ENCODE measurements at regions not wholly inside any gene's neighbourhood (a gene's known extent, or its start where the extent isn't known, plus 50 kb on each side); places are given as distances from the start of the nearest gene placed in this dataset.

GRCh38 chr3:89964347-89964746 is 856.9 kb downstream of the EPHA3 start:
- H3K4me3 ChIP-seq (replicated peaks; ENCODE audit: insufficient read depth, low read length): no peak overlapping the region
- no peaks in the 10 kb centered on the region for H3K27me3 ChIP-seq (ENCODE audit: insufficient read depth, poor library complexity, severe bottlenecking)
- H3K27ac ChIP-seq (replicated peaks): no peak overlapping the region
- TF ChIP-seq SPI1 (IDR thresholded peaks at IDR 0.05; ENCODE audit: borderline replicate concordance, low read depth) (no peak), POLR2AphosphoS5 (IDR thresholded peaks at IDR 0.05; ENCODE audit: low read depth) (no peak), GABPA (IDR thresholded peaks at IDR 0.05; ENCODE audit: low read depth) (no peak), CTCF (IDR thresholded peaks at IDR 0.05; ENCODE audit: insufficient read depth, low read length) (no peak)
- TF ChIP-seq, protein P1, sequence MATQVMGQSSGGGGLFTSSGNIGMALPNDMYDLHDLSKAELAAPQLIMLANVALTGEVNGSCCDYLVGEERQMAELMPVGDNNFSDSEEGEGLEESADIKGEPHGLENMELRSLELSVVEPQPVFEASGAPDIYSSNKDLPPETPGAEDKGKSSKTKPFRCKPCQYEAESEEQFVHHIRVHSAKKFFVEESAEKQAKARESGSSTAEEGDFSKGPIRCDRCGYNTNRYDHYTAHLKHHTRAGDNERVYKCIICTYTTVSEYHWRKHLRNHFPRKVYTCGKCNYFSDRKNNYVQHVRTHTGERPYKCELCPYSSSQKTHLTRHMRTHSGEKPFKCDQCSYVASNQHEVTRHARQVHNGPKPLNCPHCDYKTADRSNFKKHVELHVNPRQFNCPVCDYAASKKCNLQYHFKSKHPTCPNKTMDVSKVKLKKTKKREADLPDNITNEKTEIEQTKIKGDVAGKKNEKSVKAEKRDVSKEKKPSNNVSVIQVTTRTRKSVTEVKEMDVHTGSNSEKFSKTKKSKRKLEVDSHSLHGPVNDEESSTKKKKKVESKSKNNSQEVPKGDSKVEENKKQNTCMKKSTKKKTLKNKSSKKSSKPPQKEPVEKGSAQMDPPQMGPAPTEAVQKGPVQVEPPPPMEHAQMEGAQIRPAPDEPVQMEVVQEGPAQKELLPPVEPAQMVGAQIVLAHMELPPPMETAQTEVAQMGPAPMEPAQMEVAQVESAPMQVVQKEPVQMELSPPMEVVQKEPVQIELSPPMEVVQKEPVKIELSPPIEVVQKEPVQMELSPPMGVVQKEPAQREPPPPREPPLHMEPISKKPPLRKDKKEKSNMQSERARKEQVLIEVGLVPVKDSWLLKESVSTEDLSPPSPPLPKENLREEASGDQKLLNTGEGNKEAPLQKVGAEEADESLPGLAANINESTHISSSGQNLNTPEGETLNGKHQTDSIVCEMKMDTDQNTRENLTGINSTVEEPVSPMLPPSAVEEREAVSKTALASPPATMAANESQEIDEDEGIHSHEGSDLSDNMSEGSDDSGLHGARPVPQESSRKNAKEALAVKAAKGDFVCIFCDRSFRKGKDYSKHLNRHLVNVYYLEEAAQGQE (IDR thresholded peaks at IDR 0.05; ENCODE audit: insufficient replicate concordance, low read depth): no peak
- no peak for DNase-seq (ENCODE audit: low read depth in 1 of 2, low spot score in 1 of 2)

- DNase-seq (ENCODE audit: low read depth in 1 of 2, low spot score in 1 of 2): no peak
- H3K4me3 ChIP-seq (replicated peaks; ENCODE audit: insufficient read depth, low read length): no peak overlapping the region
- no peak overlapping the region for H3K27ac ChIP-seq (replicated peaks)
- TF ChIP-seq POLR2AphosphoS5 (IDR thresholded peaks at IDR 0.05; ENCODE audit: low read depth) (no peak), SPI1 (IDR thresholded peaks at IDR 0.05; ENCODE audit: borderline replicate concordance, low read depth) (no peak), CTCF (IDR thresholded peaks at IDR 0.05; ENCODE audit: insufficient read depth, low read length) (no peak), GABPA (IDR thresholded peaks at IDR 0.05; ENCODE audit: low read depth) (no peak)
- TF ChIP-seq, protein P1 (IDR thresholded peaks at IDR 0.05; ENCODE audit: insufficient replicate concordance, low read depth): no peak
- H3K27me3 ChIP-seq (ENCODE audit: insufficient read depth, poor library complexity, severe bottlenecking): no peaks in the 10 kb centered on the region
Measured at GRCh38 chr3:89966877-89967665, 859.6 kb downstream of the EPHA3 start.

DNA sequence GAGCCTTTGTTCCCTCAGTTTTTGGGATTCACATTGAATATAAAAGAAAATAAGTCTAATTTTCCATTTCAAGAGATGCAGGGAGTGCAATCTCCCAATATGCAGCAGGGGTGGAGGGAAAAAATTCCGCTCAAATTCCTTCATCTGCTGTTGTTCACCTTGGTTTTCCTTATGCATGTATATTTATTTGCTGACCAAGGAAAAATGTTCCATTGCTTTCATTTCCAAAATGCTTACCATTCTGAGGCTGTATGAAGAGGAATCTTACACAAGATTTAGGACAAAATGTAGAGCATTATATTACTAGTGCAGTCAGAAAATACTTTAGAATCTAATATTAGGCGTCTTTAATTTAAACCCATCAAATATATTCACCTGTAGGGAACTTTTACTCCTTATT is 863.9 kb downstream of the EPHA3 start:
- no peak overlapping the region for H3K4me3 ChIP-seq (replicated peaks; ENCODE audit: insufficient read depth, low read length)
- H3K27me3 ChIP-seq (ENCODE audit: insufficient read depth, poor library complexity, severe bottlenecking): no peaks in the 10 kb centered on the region
- TF ChIP-seq CTCF (IDR thresholded peaks at IDR 0.05; ENCODE audit: insufficient read depth, low read length): no peak
- TF ChIP-seq POLR2AphosphoS5 (IDR thresholded peaks at IDR 0.05; ENCODE audit: low read depth): no peak
- TF ChIP-seq GABPA (IDR thresholded peaks at IDR 0.05; ENCODE audit: low read depth): no peak
- TF ChIP-seq, protein P1 (IDR thresholded peaks at IDR 0.05; ENCODE audit: insufficient replicate concordance, low read depth): no peak
- TF ChIP-seq SPI1 (IDR thresholded peaks at IDR 0.05; ENCODE audit: borderline replicate concordance, low read depth): no peak
- DNase-seq (ENCODE audit: low read depth in 1 of 2, low spot score in 1 of 2): no peak
- H3K27ac ChIP-seq (replicated peaks): no peak overlapping the region
